NK-92 treated with Interleukin-12 subunit alpha and Interleukin-12 subunit beta, amount 100 ng/mL, for 24 hours (cell line): ENCODE measurements at regions not wholly inside any gene's neighbourhood (a gene's known extent, or its start where the extent isn't known, plus 50 kb on each side); places are given as distances from the start of the nearest gene placed in this dataset.
A peak's percentile ranks its signal among the peaks of the same experiment; 100 is the strongest.
"Not testable (repeated sequence)": the region's sequence is repeated elsewhere in the genome, so short reads cannot be mapped to it uniquely, and the experiment has no call there.

Experiments used
- DNase-seq: peaks from one replicate; lab custom pipeline; 2025; lab: John Stamatoyannopoulos, UW

GRCh38 chr3:106317141-106318055 lies 448.6 kb upstream of the CBLB start:
- DNase-seq, result no peak

- not testable (repeated sequence) for DNase-seq
Observed at GRCh38 chr3:106321438-106321837, 452.6 kb upstream of the CBLB start.

GRCh38 chr3:106323586-106323985 lies 454.8 kb upstream of the CBLB start:
- DNase-seq, result no peak

- DNase-seq, result no peak
Observed at GRCh38 chr3:106326941-106327695, 458.3 kb upstream of the CBLB start.

GRCh38 chr3:106327696-106328025 lies 458.8 kb upstream of the CBLB start:
- DNase-seq, result no peak

GRCh38 chr3:106328224-106328623 lies 459.4 kb upstream of the CBLB start:
- no peak for DNase-seq

- no peak for DNase-seq
Observed at GRCh38 chr3:106329521-106329920, 460.7 kb upstream of the CBLB start.

GRCh38 chr3:106331636-106332035 lies 462.8 kb upstream of the CBLB start:
- no peak for DNase-seq

GRCh38 chr3:106332129-106332528 lies 463.3 kb upstream of the CBLB start:
- DNase-seq, result no peak

- peak; percentile 14 for DNase-seq
Observed at GRCh38 chr3:106332884-106333283, 464.1 kb upstream of the CBLB start.

GRCh38 chr3:106333911-106334618 lies 465.3 kb upstream of the CBLB start:
- peak; percentile 50 for DNase-seq

GRCh38 chr3:106336619-106337018 lies 467.8 kb upstream of the CBLB start:
- no peak for DNase-seq

GRCh38 chr3:106337116-106337515 lies 468.3 kb upstream of the CBLB start:
- no peak for DNase-seq

GRCh38 chr3:106338582-106339214 lies 469.9 kb upstream of the CBLB start:
- no peak for DNase-seq

- no peak for DNase-seq
Observed at GRCh38 chr3:106339551-106339950, 470.7 kb upstream of the CBLB start.

- DNase-seq, result no peak
Observed at GRCh38 chr3:106341087-106341486, 472.3 kb upstream of the CBLB start.

GRCh38 chr3:106341586-106342162 lies 472.9 kb upstream of the CBLB start:
- no peak for DNase-seq

- DNase-seq, result no peak
Observed at GRCh38 chr3:106342386-106342785, 473.6 kb upstream of the CBLB start.

GRCh38 chr3:106343811-106344210 lies 475.0 kb upstream of the CBLB start:
- DNase-seq, result no peak

GRCh38 chr3:106345353-106346027 lies 476.7 kb upstream of the CBLB start:
- no peak for DNase-seq

GRCh38 chr3:106347350-106347749 lies 478.5 kb upstream of the CBLB start:
- no peak for DNase-seq
